NCI-H82 (cell line): ENCODE measurements at regions not wholly inside any gene's neighbourhood (a gene's known extent, or its start where the extent isn't known, plus 50 kb on each side); places are given as distances from the start of the nearest gene placed in this dataset.
"Not testable (repeated sequence)": the region's sequence is repeated elsewhere in the genome, so short reads cannot be mapped to it uniquely, and the experiment has no call there.

ENCODE experiments used
- DNase-seq: peaks from one replicate; lab custom pipeline; 2025; lab: John Stamatoyannopoulos, UW

GRCh38 chr1:144516172-144516571 lies 54.7 kb upstream of the NBPF15 start:
- DNase-seq: not testable (repeated sequence)

DNA sequence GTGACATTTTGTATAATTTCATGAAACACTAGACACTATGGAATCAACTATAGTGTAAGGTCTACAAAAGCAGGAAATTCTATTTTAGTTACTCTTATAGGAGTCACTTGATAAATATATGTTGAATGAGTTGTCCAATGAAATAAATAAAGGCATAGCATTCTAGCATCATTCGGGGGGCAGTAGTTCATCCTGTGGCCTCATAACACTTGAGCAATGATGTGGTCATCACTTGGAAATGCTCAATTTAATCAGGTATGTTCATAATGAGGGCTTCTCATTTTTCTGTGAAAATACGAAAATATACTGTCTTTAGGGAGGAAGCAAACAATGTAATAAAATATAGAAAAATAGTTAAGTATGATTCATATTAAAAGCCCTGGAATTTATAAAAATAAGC lies 55.4 kb upstream of the NBPF15 start:
- DNase-seq: not testable (repeated sequence)

GRCh38 chr1:144518439-144518838 lies 57.0 kb upstream of the NBPF15 start:
- DNase-seq: not testable (repeated sequence)

DNA sequence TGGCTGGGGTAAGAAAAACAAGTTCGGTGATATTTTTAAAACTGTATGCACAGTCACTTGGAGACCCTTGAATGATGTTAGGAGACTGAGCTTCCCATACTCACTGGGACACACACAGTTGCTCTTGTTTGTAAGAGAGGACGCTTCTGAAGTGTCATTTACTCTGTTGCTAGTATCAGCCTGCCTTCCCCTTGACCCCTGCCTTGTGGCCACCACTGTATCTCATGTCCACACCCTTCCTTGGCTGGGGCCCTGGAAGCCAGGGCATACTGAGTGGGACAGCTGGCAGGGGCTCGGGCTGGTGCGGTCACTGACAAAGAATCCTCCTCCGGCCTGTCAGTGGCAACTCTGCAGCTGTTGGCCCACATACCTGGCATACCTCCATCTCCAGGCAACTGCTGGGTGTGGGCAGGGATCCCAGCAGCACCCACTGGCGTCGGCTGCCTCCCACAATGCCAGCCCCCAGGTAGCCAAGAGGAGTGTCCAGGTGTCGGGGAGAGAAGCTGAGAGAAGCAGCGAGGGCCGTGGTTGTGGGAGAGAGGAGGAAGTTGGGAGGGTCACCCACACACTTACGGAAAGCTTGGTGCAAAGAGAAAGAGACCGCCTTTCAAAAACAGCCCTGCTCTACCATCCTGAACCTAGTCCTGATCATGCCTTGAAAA lies 58.2 kb upstream of the NBPF15 start:
- DNase-seq: not testable (repeated sequence)

GRCh38 chr1:144523661-144524407 lies 62.4 kb upstream of the NBPF15 start:
- peak; percentile 65 for DNase-seq

DNA sequence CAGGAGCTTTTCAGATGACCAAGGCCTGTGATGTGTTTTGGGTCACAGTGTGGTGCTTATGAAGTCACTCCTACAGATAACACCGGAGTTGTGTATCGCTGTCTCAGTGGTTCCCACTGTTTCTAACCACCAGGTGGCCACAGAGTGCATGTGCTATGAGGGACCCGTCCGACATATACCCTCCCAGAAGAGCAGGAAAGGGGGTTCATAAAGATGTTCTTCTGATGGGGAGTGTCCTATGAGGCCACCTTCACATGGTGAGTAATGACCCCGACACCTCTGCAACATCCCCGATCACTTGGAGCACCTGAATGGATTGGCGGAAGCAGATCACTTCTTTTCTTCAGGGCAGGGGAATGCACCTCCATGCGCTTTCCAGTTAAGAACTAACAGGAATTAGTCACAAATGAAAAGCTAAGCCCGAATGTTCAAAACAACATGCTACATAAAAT lies 60.5 kb upstream of the PPIAL4F start:
- not testable (repeated sequence) for DNase-seq

- not testable (repeated sequence) for DNase-seq
These were observed 59.2 kb upstream of the PPIAL4F start for GRCh38 chr1:144533480-144533879.

DNA sequence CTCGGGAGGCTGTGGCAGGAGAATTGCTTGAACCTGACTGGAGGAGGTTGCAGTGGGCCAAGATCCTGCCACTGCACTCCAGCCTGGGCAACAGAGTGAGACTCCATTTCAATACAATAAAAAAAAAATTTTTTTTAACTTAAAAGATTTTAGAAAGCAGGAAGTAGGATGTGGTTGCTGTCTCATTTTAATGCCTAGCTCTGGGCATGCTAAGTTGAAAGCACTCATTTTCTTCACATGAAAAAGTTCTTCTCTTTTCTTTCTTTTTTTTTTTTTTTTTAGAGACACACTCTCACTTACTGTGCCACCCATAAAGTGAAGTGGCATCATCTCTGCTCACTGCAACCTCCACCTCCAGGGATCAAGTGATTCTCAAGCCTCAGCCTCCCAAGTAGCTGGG lies 58.4 kb upstream of the PPIAL4F start:
- not testable (repeated sequence) for DNase-seq

DNA sequence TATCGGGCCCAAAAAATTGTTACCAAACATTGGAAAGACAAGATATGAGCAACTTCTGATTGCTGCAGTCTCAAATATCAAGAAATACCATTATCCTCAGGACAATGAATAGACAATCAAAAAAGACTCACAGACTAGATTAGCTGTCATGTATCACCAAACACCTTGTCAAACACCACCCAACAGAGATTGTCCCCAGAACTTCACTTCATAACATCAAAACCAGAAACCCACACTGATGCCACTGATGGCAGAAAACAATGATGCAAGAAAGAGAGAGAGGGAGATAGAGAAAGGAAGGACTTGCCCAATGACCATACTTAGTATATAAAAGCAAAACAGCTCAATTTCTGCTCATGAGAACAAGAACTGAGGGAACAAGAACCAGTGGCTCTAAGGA lies 56.0 kb upstream of the PPIAL4F start:
- not testable (repeated sequence) for DNase-seq

GRCh38 chr1:144537234-144537633 lies 55.5 kb upstream of the PPIAL4F start:
- DNase-seq: not testable (repeated sequence)

DNA sequence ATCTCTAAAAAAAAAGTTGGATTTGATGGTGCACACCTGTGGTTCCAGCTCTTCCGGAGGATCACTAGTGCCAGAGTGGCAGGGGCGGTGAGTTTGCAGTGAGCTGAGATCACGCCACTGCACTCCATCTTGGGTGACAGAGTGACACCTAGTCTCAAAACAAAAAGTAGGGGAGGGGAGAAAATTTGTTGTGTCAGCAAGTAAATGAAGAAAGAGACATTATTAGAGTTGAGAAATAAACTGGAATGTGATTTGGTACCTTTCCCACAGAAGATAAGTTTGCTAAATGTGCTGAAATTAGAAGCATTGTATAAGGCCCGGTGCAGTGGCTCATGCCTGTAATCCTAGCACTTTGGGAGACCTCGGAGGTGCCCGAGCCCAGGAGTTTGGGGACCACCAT lies 54.0 kb upstream of the PPIAL4F start:
- not testable (repeated sequence) for DNase-seq

DNA sequence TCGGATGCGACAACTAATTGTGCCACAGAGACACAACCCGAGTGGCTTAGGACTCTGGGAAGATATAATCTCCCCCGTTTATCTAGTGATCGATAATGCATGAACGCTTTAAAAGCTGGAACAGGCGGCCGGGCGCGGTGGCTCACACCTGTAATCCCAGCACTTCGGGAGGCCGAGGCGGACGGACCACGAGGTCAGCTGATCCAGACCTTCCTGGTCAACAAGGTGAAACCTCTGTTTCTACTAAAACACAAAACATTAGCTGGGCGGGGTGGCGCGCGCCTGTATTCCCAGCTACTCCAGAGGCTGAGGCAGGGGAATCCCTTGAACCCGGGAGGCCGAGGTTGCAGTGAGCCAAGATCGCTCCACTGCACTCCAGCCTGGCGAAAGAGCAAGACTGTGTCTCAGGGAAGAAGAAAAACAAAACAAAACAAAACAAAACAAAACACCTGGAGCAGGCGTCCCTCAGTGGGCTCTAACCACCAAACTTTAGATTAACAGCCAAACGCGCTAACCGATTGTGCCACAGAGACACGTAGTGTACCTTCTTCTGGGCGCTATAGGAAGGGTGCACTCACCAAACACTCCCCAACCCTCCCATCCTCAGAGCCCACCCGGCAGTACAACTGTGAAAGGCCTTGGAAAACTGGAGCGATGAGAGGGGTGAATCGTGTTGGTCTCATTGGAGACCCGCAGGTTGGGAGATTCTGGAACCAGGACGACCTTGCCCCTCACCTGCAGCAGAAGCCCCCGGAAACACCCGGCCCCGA lies 53.3 kb upstream of the PPIAL4F start:
- DNase-seq: not testable (repeated sequence)
